Astrocyte of the cerebellum (primary cell): ENCODE measurements at regions not wholly inside any gene's neighbourhood (a gene's known extent, or its start where the extent isn't known, plus 50 kb on each side); places are given as distances from the start of the nearest gene placed in this dataset.
A peak's percentile ranks its signal among the peaks of the same experiment; 100 is the strongest.

ENCODE experiments used
- DNase-seq: peaks from one replicate; pipeline ENCODE4 v3.0.0-alpha.2; 2011; ENCODE audit warnings: low read depth
- H3K4me3 ChIP-seq: 2 replicates; pipeline ENCODE4 v1.5.1; 2011; ENCODE audit warnings: mild to moderate bottlenecking, low read depth, low read length, moderate library complexity
- CTCF ChIP-seq: IDR thresholded peaks from 2 replicates; pipeline ENCODE4 v1.5.1; 2012; ENCODE audit warnings: low read length, low read depth, moderate library complexity, mild to moderate bottlenecking; ENCODE audit errors: missing control alignments
- in situ Hi-C: cut with HindIII; loops from 2 replicates; pipeline ENCODE4 v1.10.0; 2017; ENCODE audit warnings: low sequenced_read_pairs

- H3K4me3 ChIP-seq, result no peak overlapping the region
- TF ChIP-seq CTCF, result no peak
- no peak for DNase-seq
- in situ Hi-C loops, result no loop called here
Measured at GRCh38 chr2:40723194-40723593, 271.3 kb upstream of the SLC8A1 start.

- no peak for TF ChIP-seq CTCF
- in situ Hi-C loops, result no loop called here
- DNase-seq, result no peak
- H3K4me3 ChIP-seq, result no peak overlapping the region
Measured at GRCh38 chr2:40725040-40725439, 273.1 kb upstream of the SLC8A1 start.

GRCh38 chr2:40725950-40726349, 274.1 kb upstream of the SLC8A1 start:
- no peak for TF ChIP-seq CTCF
- no peak for DNase-seq
- no peak overlapping the region for H3K4me3 ChIP-seq
- in situ Hi-C loops, result no loop called here

- DNase-seq, result peak; percentile 18
- H3K4me3 ChIP-seq, result no peak overlapping the region
- no peak for TF ChIP-seq CTCF
- in situ Hi-C loops, result no loop called here
Measured at GRCh38 chr2:40734797-40735196, 282.9 kb upstream of the SLC8A1 start.

- DNase-seq, result no peak
- in situ Hi-C loops, result no loop called here
- TF ChIP-seq CTCF, result no peak
- H3K4me3 ChIP-seq, result no peak overlapping the region
Measured at GRCh38 chr2:40737180-40737579, 285.3 kb upstream of the SLC8A1 start.

GRCh38 chr2:40740419-40740818, 288.5 kb upstream of the SLC8A1 start:
- no peak for TF ChIP-seq CTCF
- H3K4me3 ChIP-seq, result no peak overlapping the region
- no peak for DNase-seq
- in situ Hi-C loops, result no loop called here

- in situ Hi-C loops, result no loop called here
Measured at GRCh38 chr2:40741532-40741931, 289.6 kb upstream of the SLC8A1 start.

More at GRCh38 chr2:40741532-40741931, 289.6 kb upstream of the SLC8A1 start:
- H3K4me3 ChIP-seq, result no peak overlapping the region
- no peak for TF ChIP-seq CTCF
- DNase-seq, result no peak
